Prostate gland (tissue), 2 donors: ENCODE measurements at regions not wholly inside any gene's neighbourhood (a gene's known extent, or its start where the extent isn't known, plus 50 kb on each side); places are given as distances from the start of the nearest gene placed in this dataset.

Source experiments
- CTCF ChIP-seq, 4 experiments: fragments of 200-600 bp in 2 of 4; fragments of 450-650 bp in 2 of 4; sonication (generic) in 2 of 4; IDR thresholded peaks; 1 replicate in 3 of 4; 2 replicates in 1 of 4; pipeline ENCODE4 v1.5.1; 2016 to 2019; ENCODE audit warnings: antibody characterized with exemption in 4 of 4, mild to moderate bottlenecking in 2 of 4, moderate library complexity in 2 of 4
- POLR2A ChIP-seq: fragments of 450-650 bp; IDR thresholded peaks from one replicate; pipeline ENCODE4 v1.6.1; 2016; ENCODE audit warnings: antibody characterized with exemption, mild to moderate bottlenecking

GRCh38 chr11:44464741-44465140 lies 100.7 kb upstream of the CD82 start:
- TF ChIP-seq CTCF (IDR thresholded peaks at IDR 0.05) (no peak), POLR2A (no peak)
